Liver (tissue), 8 donors: ENCODE measurements at regions not wholly inside any gene's neighbourhood (a gene's known extent, or its start where the extent isn't known, plus 50 kb on each side); places are given as distances from the start of the nearest gene placed in this dataset.

ENCODE experiments used
- DNase-seq: peaks from one replicate; pipeline ENCODE4 v3.0.0-alpha.2; 2017; ENCODE audit warnings: low spot score
- H3K27ac ChIP-seq, 2 donors: one replicate each; pipeline ENCODE4 v1.7.0; 2013; ENCODE audit warnings: inconsistent platforms in 2 of 2, low read length in 2 of 2, control low read depth in 1 of 2, low read depth in 1 of 2, mild to moderate bottlenecking in 1 of 2
- H3K27me3 ChIP-seq, 4 donors: one replicate each; pipeline versions ENCODE4 v1.6.1 to v1.7.0; 2013; ENCODE audit warnings: low read length in 3 of 4, inconsistent platforms in 1 of 4, mild to moderate bottlenecking in 1 of 4, moderate library complexity in 1 of 4; ENCODE audit not compliant: control insufficient read depth in 4 of 4, insufficient read depth in 4 of 4
- H3K36me3 ChIP-seq, 4 donors: one replicate each; pipeline versions ENCODE4 v1.6.1 to v1.7.0; 2013; ENCODE audit warnings: low read length in 3 of 4, mild to moderate bottlenecking in 3 of 4, low read depth in 1 of 4, moderate library complexity in 1 of 4; ENCODE audit not compliant: control insufficient read depth in 4 of 4, insufficient read depth in 3 of 4
- H3K4me1 ChIP-seq, 4 donors: one replicate each; pipeline versions ENCODE4 v1.6.1 to v1.7.0; 2013; ENCODE audit warnings: low read length in 3 of 4, mild to moderate bottlenecking in 3 of 4, moderate library complexity in 1 of 4; ENCODE audit not compliant: control insufficient read depth in 4 of 4, insufficient read depth in 4 of 4
- H3K4me3 ChIP-seq, 3 donors: one replicate each; pipeline versions ENCODE4 v1.6.1 to v1.7.0; 2013; ENCODE audit warnings: low read length in 3 of 3, control low read depth in 1 of 3, low read depth in 1 of 3, mild to moderate bottlenecking in 1 of 3
- H3K9ac ChIP-seq, 2 donors: one replicate each; pipeline ENCODE4 v1.7.0; 2013; ENCODE audit warnings: low read length in 2 of 2, mild to moderate bottlenecking in 2 of 2, moderate library complexity in 2 of 2, control low read depth in 1 of 2, low read depth in 1 of 2
- H3K9me3 ChIP-seq, 4 donors: one replicate each; pipeline versions ENCODE4 v1.6.1 to v1.7.0; 2013; ENCODE audit warnings: low read length in 3 of 4; ENCODE audit not compliant: control insufficient read depth in 4 of 4
- ATF3 ChIP-seq: IDR thresholded peaks from 2 replicates; pipeline ENCODE4 v1.6.1; 2016; ENCODE audit warnings: antibody characterized with exemption
- CTCF ChIP-seq: fragments of 150-350 bp; IDR thresholded peaks from 2 replicates; pipeline ENCODE4 v1.5.1; 2017; ENCODE audit warnings: improper control_type of control experiment, low read depth, low read length; ENCODE audit not compliant: missing input control
- EGR1 ChIP-seq, 2 donors: IDR thresholded peaks; 2 replicates each; pipeline ENCODE4 v1.6.1; 2016 to 2018; ENCODE audit warnings: antibody characterized with exemption in 2 of 2, low read depth in 2 of 2
- FOXA1 ChIP-seq: IDR thresholded peaks from 2 replicates; pipeline ENCODE4 v1.6.1; 2016; ENCODE audit warnings: antibody characterized with exemption
- FOXA2 ChIP-seq: IDR thresholded peaks from 2 replicates; pipeline ENCODE4 v1.6.1; 2016; ENCODE audit warnings: antibody characterized with exemption
- GABPA ChIP-seq, 2 donors: IDR thresholded peaks in 1 of 2; conservative IDR thresholded peaks in 1 of 2; 2 replicates each; pipeline ENCODE4 v1.6.1; 2016; ENCODE audit warnings: antibody characterized with exemption in 2 of 2, mild to moderate bottlenecking in 1 of 2, moderate library complexity in 1 of 2
- HNF4A ChIP-seq, 2 donors: conservative IDR thresholded peaks; 2 replicates each; pipeline ENCODE4 v1.6.1; 2016; ENCODE audit warnings: antibody characterized with exemption in 2 of 2, mild to moderate bottlenecking in 2 of 2
- HNF4G ChIP-seq: IDR thresholded peaks from 2 replicates; pipeline ENCODE4 v1.6.1; 2016; ENCODE audit warnings: antibody characterized with exemption
- JUND ChIP-seq, 2 donors: IDR thresholded peaks; 2 replicates each; pipeline ENCODE4 v1.6.1; 2016; ENCODE audit warnings: antibody characterized with exemption in 2 of 2
- NR2F2 ChIP-seq: IDR thresholded peaks from 2 replicates; pipeline ENCODE4 v1.6.1; 2016; ENCODE audit warnings: antibody characterized with exemption
- RAD21 ChIP-seq, 2 donors: IDR thresholded peaks; 2 replicates each; pipeline ENCODE4 v1.6.1; 2016; ENCODE audit warnings: antibody characterized with exemption in 2 of 2, mild to moderate bottlenecking in 2 of 2
- RXRA ChIP-seq, 2 donors: IDR thresholded peaks; 2 replicates each; pipeline ENCODE4 v1.6.1; 2017 to 2018; ENCODE audit warnings: antibody characterized with exemption in 2 of 2, mild to moderate bottlenecking in 1 of 2
- SP1 ChIP-seq: IDR thresholded peaks from 2 replicates; pipeline ENCODE4 v1.6.1; 2018; ENCODE audit warnings: antibody characterized with exemption, mild to moderate bottlenecking
- TAF1 ChIP-seq: conservative IDR thresholded peaks from 2 replicates; pipeline ENCODE4 v1.6.1; 2016; ENCODE audit warnings: antibody characterized with exemption, mild to moderate bottlenecking
- YY1 ChIP-seq: IDR thresholded peaks from 2 replicates; pipeline ENCODE4 v1.6.1; 2016; ENCODE audit warnings: antibody characterized with exemption, mild to moderate bottlenecking
- ZBTB33 ChIP-seq: IDR thresholded peaks from 2 replicates; pipeline ENCODE4 v1.6.1; 2016; ENCODE audit warnings: antibody characterized with exemption
- WGBS: extraction: QIAGEN DNeasy Blood & Tissue Kit; methylation state at CpG from one replicate; pipeline ENCODE4 v1.1.7; 2013; 5-methylcytosine and 5-hydroxymethylcytosine counted together
- TF ChIP-seq, protein P1 (sequence below): IDR thresholded peaks from 2 replicates; pipeline ENCODE4 v1.6.1; 2016; ENCODE audit warnings: antibody characterized with exemption, mild to moderate bottlenecking
- TF ChIP-seq, protein P2 (sequence below): IDR thresholded peaks from 2 replicates; pipeline ENCODE4 v1.6.1; 2016; ENCODE audit warnings: antibody characterized with exemption
- donor health status: healthy.
- donor health status: healthy.
- donor health status: healthy.
- donor health status: healthy.
- donor health status: healthy.

DNA sequence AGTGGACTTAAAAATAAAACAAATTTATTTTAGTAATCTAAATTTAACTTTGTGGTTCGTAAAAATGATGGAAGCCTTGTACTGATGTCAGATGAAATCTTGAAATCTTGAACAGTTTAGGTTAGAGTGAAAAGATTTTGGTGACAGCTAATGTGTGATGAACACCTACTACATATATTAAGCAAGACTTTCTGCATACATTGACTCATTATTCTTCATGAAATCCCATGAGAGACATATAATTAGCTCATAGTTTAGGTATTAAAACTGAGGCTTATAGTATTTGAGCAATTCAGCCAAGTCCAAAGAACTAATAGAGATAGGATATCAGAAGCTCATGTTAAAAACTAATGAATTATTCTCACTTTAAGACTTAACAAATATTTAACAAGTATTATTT, 66.9 kb upstream of the PCDH7 start:
- Histone ChIP-seq H3K9ac (no peak overlapping the region), H3K4me3 (no peak overlapping the region), H3K4me1 (no peaks in the 10 kb centered on the region), H3K9me3 (no peaks in the 10 kb centered on the region), H3K36me3 (no peaks in the 10 kb centered on the region), H3K27me3 (no peaks in the 10 kb centered on the region), H3K27ac (no peak overlapping the region)
- no peak for DNase-seq
- TF ChIP-seq EGR1 (IDR thresholded peaks at IDR 0.05; ENCODE audit: low read depth in 2 of 2) (no peak), GABPA (IDR thresholded peaks at IDR 0.05 in 1 of 2, conservative IDR thresholded peaks at IDR 0.05 in 1 of 2) (no peak), HNF4G (no peak), YY1 (no peak), ZBTB33 (no peak)
- TF ChIP-seq, protein P1, sequence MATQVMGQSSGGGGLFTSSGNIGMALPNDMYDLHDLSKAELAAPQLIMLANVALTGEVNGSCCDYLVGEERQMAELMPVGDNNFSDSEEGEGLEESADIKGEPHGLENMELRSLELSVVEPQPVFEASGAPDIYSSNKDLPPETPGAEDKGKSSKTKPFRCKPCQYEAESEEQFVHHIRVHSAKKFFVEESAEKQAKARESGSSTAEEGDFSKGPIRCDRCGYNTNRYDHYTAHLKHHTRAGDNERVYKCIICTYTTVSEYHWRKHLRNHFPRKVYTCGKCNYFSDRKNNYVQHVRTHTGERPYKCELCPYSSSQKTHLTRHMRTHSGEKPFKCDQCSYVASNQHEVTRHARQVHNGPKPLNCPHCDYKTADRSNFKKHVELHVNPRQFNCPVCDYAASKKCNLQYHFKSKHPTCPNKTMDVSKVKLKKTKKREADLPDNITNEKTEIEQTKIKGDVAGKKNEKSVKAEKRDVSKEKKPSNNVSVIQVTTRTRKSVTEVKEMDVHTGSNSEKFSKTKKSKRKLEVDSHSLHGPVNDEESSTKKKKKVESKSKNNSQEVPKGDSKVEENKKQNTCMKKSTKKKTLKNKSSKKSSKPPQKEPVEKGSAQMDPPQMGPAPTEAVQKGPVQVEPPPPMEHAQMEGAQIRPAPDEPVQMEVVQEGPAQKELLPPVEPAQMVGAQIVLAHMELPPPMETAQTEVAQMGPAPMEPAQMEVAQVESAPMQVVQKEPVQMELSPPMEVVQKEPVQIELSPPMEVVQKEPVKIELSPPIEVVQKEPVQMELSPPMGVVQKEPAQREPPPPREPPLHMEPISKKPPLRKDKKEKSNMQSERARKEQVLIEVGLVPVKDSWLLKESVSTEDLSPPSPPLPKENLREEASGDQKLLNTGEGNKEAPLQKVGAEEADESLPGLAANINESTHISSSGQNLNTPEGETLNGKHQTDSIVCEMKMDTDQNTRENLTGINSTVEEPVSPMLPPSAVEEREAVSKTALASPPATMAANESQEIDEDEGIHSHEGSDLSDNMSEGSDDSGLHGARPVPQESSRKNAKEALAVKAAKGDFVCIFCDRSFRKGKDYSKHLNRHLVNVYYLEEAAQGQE: no peak
- TF ChIP-seq, protein P2, sequence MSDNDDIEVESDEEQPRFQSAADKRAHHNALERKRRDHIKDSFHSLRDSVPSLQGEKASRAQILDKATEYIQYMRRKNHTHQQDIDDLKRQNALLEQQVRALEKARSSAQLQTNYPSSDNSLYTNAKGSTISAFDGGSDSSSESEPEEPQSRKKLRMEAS: no peak
- 20% methylated on average over 1 of the region's 1 CpG for WGBS

GRCh38 chr4:30656828-30657227, 63.3 kb upstream of the PCDH7 start:
- Histone ChIP-seq H3K36me3 (no peaks in the 10 kb centered on the region), H3K4me3 (no peak overlapping the region), H3K9ac (no peak overlapping the region), H3K27ac (no peak overlapping the region), H3K9me3 (no peaks in the 10 kb centered on the region), H3K4me1 (no peaks in the 10 kb centered on the region), H3K27me3 (no peaks in the 10 kb centered on the region)
- TF ChIP-seq RXRA (IDR thresholded peaks at IDR 0.05): no peak
- no peak for TF ChIP-seq YY1
- TF ChIP-seq FOXA2: no peak
- TF ChIP-seq ZBTB33: no peak
- no peak for TF ChIP-seq JUND (IDR thresholded peaks at IDR 0.05)
- no peak for TF ChIP-seq ATF3
- no peak for TF ChIP-seq GABPA (IDR thresholded peaks at IDR 0.05 in 1 of 2, conservative IDR thresholded peaks at IDR 0.05 in 1 of 2)
- TF ChIP-seq, protein P2: no peak
- TF ChIP-seq CTCF: no peak
- no peak for TF ChIP-seq RAD21 (IDR thresholded peaks at IDR 0.05)
- TF ChIP-seq SP1: no peak
- TF ChIP-seq FOXA1: no peak
- no peak for TF ChIP-seq NR2F2
- TF ChIP-seq, protein P1: no peak
- no peak for TF ChIP-seq EGR1 (IDR thresholded peaks at IDR 0.05; ENCODE audit: low read depth in 2 of 2)
- no peak for TF ChIP-seq HNF4G
- TF ChIP-seq HNF4A (conservative IDR thresholded peaks at IDR 0.05): no peak
- TF ChIP-seq TAF1: no peak
- no peak for DNase-seq
- WGBS: 78% methylated on average over 5 of the region's 5 CpGs
